ENCODE measurements at regions not wholly inside any gene's neighbourhood (a gene's known extent, or its start where the extent isn't known, plus 50 kb on each side); places are given as distances from the start of the nearest gene placed in this dataset.
"Not testable (repeated sequence)": the region's sequence is repeated elsewhere in the genome, so short reads cannot be mapped to it uniquely, and the experiment has no call there.

DNA sequence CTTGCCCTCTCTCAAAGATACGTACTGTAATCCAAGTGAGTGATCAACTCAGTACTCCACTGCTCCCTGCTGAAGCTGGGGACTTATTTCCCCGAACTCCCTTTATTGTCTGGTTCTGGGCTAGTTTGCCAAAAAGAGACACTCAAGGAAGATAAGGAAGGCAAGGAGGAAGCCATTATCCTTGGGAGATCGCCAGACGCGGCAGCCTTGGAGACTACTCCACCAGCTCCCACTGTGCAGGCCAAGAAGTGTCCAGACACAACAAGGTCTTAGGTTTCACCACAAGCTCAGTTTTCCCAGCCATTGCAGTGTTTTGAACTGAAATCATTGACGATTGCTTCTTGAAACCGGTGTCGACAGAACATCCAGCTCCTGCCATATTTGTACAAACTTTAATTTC is 439.6 kb upstream of the UBE2E3 start:
- H3K27me3 ChIP-seq (ENCODE audit: control insufficient read depth, insufficient read depth, low read length) = no peaks in the 10 kb centered on the region
- H3K4me3 ChIP-seq (ENCODE audit: low read depth, low read length) = no peak overlapping the region
- TF ChIP-seq, protein P1, sequence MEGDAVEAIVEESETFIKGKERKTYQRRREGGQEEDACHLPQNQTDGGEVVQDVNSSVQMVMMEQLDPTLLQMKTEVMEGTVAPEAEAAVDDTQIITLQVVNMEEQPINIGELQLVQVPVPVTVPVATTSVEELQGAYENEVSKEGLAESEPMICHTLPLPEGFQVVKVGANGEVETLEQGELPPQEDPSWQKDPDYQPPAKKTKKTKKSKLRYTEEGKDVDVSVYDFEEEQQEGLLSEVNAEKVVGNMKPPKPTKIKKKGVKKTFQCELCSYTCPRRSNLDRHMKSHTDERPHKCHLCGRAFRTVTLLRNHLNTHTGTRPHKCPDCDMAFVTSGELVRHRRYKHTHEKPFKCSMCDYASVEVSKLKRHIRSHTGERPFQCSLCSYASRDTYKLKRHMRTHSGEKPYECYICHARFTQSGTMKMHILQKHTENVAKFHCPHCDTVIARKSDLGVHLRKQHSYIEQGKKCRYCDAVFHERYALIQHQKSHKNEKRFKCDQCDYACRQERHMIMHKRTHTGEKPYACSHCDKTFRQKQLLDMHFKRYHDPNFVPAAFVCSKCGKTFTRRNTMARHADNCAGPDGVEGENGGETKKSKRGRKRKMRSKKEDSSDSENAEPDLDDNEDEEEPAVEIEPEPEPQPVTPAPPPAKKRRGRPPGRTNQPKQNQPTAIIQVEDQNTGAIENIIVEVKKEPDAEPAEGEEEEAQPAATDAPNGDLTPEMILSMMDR (IDR thresholded peaks at IDR 0.05; ENCODE audit: insufficient read depth, low read length, poor library complexity, severe bottlenecking) = no peak
- H3K36me3 ChIP-seq (ENCODE audit: control insufficient read depth, insufficient read depth, low read length) = no peaks in the 10 kb centered on the region
- no peak for DNase-seq (ENCODE audit: low read depth)

DNA sequence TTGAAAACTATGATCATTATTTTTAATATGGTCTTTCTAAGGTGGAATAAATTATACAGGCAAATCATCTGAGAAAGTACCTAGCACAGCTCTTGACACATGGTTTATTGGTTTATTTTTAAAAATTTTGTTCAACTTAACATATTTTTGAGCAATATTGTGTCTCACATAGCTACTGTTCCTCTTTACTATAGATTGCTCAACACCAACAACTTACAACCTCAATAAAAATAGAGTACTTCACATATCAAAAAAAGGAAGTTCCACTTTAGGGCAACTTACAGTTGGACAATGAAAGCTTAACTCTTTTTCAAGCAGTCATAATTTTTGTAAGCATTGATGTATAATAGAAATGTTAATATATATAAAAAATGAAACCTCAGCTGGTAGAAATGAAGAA is 440.9 kb upstream of the UBE2E3 start:
- TF ChIP-seq, protein P1 (IDR thresholded peaks at IDR 0.05; ENCODE audit: insufficient read depth, low read length, poor library complexity, severe bottlenecking) = no peak
- H3K4me3 ChIP-seq (ENCODE audit: low read depth, low read length) = no peak overlapping the region

DNA sequence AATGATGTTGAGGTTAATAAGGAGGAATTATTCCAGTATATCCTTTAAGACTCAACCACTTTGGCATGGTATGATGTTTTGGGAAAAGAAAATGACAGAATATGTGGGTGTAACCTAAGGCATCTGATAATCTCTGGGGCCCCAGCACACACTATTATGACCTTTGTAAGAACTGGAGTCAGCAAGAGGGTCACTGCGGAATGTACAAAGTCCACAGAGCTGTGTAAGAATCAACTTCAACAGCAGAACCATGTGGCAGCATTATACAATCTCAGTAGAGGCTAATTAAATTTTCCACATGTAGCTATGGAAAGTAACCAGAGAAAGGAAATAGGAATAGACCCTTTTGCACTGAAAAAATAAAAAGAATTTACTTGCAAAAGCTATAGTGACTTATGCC is 445.1 kb upstream of the UBE2E3 start:
- no peak for DNase-seq (ENCODE audit: low read depth)
- Histone ChIP-seq H3K27me3 (ENCODE audit: control insufficient read depth, insufficient read depth, low read length) (no peaks in the 10 kb centered on the region), H3K36me3 (ENCODE audit: control insufficient read depth, insufficient read depth, low read length) (no peaks in the 10 kb centered on the region), H3K4me3 (ENCODE audit: low read depth, low read length) (no peak overlapping the region)
- TF ChIP-seq, protein P1 (IDR thresholded peaks at IDR 0.05; ENCODE audit: insufficient read depth, low read length, poor library complexity, severe bottlenecking) = no peak

More for the DNA sequence above, 440.9 kb upstream of the UBE2E3 start:
- no peaks in the 10 kb centered on the region for H3K36me3 ChIP-seq (ENCODE audit: control insufficient read depth, insufficient read depth, low read length)
- DNase-seq (ENCODE audit: low read depth) = no peak
- H3K27me3 ChIP-seq (ENCODE audit: control insufficient read depth, insufficient read depth, low read length) = no peaks in the 10 kb centered on the region

DNA sequence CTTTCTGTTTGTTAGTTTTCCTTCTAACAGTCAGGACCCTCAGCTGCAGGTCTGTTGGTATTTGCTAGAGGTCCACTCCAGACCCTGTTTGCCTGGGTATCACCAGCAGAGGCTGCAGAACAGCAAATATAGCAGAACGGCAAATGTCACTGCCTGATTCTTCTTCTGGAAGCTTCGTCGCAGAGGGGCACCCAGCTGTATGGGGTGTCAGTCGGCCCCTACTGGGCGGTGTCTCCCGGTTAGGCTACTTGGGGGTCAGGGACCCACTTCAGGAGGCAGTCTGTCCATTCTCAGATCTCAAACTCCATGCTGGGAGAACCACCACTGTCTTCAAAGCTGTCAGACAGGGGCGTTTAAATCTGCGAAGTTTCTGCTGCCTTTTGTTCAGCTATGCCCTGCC is 448.6 kb upstream of the UBE2E3 start:
- H3K36me3 ChIP-seq (ENCODE audit: control insufficient read depth, insufficient read depth, low read length); H3K27me3 ChIP-seq (ENCODE audit: control insufficient read depth, insufficient read depth, low read length): not testable (repeated sequence)

DNA sequence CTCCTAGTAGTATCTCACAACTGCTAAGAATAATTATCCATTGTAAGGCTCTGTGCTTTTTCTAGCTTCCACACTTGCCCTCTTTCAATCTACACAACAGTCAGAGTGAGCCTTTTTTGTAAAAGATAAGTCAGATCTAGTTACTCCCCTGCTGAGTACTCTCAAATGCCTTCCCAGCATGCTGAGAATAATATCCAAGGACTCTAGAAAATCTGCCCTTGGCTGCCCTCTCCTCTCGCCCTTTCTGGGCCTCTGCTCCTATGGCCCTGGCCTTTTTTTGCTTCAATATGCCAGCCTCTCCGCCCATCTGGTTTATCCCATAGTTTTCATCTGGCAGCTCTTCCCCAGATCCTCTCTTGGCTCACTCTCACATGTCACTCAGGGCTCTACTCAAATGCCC is 455.9 kb upstream of the UBE2E3 start:
- Histone ChIP-seq H3K27me3 (ENCODE audit: control insufficient read depth, insufficient read depth, low read length) (no peaks in the 10 kb centered on the region), H3K36me3 (ENCODE audit: control insufficient read depth, insufficient read depth, low read length) (no peaks in the 10 kb centered on the region), H3K4me3 (ENCODE audit: low read depth, low read length) (no peak overlapping the region)
- TF ChIP-seq, protein P1 (IDR thresholded peaks at IDR 0.05; ENCODE audit: insufficient read depth, low read length, poor library complexity, severe bottlenecking) = no peak
- DNase-seq (ENCODE audit: low read depth) = no peak

More for the DNA sequence above, 448.6 kb upstream of the UBE2E3 start:
- not testable (repeated sequence) for DNase-seq (ENCODE audit: low read depth); H3K4me3 ChIP-seq (ENCODE audit: low read depth, low read length)

DNA sequence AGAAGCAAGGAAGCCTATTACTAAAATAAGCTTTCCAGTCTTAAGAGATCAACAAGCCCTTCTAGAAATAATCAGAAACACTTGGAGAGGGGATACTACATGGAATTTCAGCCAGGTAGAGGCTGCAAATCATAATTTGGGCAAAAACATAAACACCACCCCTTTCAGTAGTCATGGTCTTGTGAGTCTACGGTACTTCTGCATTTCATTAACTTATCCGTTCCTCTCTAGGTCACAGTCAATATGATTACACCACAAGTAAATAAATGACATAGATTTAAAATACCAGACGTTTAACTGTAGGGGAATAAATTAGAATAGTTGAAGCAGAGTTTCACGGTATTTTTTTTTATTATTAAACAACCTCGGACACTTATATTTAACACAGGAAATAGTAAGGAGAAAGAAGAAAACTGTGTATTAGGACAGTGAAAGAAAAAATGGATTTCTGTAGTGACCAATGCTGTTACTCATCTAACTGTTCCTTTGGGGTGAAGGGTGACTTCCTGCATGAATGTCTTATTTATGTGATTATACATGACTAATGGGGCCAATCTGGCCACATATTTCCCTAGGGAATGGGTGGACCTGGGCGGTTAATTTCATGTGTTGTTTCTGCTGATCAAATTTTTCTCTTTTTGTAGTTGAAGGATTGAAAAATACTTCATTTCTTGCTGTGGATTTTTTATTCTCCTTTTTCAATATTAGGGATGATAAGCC is 456.6 kb upstream of the UBE2E3 start:
- no peak for DNase-seq (ENCODE audit: low read depth)
- H3K4me3 ChIP-seq (ENCODE audit: low read depth, low read length) = no peak overlapping the region
- TF ChIP-seq, protein P1 (IDR thresholded peaks at IDR 0.05; ENCODE audit: insufficient read depth, low read length, poor library complexity, severe bottlenecking) = no peak

More for the DNA sequence above, 456.6 kb upstream of the UBE2E3 start:
- Histone ChIP-seq H3K27me3 (ENCODE audit: control insufficient read depth, insufficient read depth, low read length) (no peaks in the 10 kb centered on the region), H3K36me3 (ENCODE audit: control insufficient read depth, insufficient read depth, low read length) (no peaks in the 10 kb centered on the region)

Data from kidney epithelial cell (primary cell).